SK-N-SH treated with all-trans-retinoic acid at 6 μM for 48 hours (cell line): ENCODE measurements at regions not wholly inside any gene's neighbourhood (a gene's known extent, or its start where the extent isn't known, plus 50 kb on each side); places are given as distances from the start of the nearest gene placed in this dataset.
A peak's percentile ranks its signal among the peaks of the same experiment; 100 is the strongest.

ENCODE experiments used
- ARNTL ChIP-seq: fragments of 450-650 bp; formaldehyde crosslinking; IDR thresholded peaks from 2 replicates; pipeline ENCODE4 v1.5.0; 2020; ENCODE audit warnings: low read depth, mild to moderate bottlenecking, moderate library complexity, borderline replicate concordance
- BACH2 ChIP-seq: fragments of 250-450 bp; sonication (Bioruptor Pico); IDR thresholded peaks from 2 replicates; pipeline ENCODE4 v1.9.0; 2021; ENCODE audit warnings: mild to moderate bottlenecking, borderline replicate concordance
- ESRRG ChIP-seq: fragments of 250-450 bp; sonication (Bioruptor Pico); IDR thresholded peaks from 2 replicates; pipeline ENCODE4 v1.6.1; 2021; ENCODE audit warnings: mild to moderate bottlenecking
- GLIS3 ChIP-seq: fragments of 250-450 bp; sonication (Bioruptor Pico); IDR thresholded peaks from 2 replicates; pipeline ENCODE4 v1.5.0; 2020; ENCODE audit warnings: mild to moderate bottlenecking, moderate library complexity
- PPARA ChIP-seq: fragments of 250-450 bp; sonication (Bioruptor Pico); IDR thresholded peaks from 2 replicates; pipeline ENCODE4 v1.5.0; 2020; ENCODE audit warnings: mild to moderate bottlenecking, borderline replicate concordance
- ZFP3 ChIP-seq: fragments of 250-450 bp; sonication (Bioruptor Pico); IDR thresholded peaks from 2 replicates; pipeline ENCODE4 v1.5.0; 2020; ENCODE audit warnings: mild to moderate bottlenecking, moderate library complexity
- ZFP30 ChIP-seq: fragments of 450-650 bp; formaldehyde crosslinking; IDR thresholded peaks from 2 replicates; pipeline ENCODE4 v1.5.0; 2022; ENCODE audit warnings: mild to moderate bottlenecking, moderate library complexity
- TF ChIP-seq, protein P1 (sequence below): fragments of 250-450 bp; sonication (Bioruptor Pico); IDR thresholded peaks from 2 replicates; pipeline ENCODE4 v1.5.1; 2020; ENCODE audit warnings: low read depth, mild to moderate bottlenecking, moderate library complexity
- TF ChIP-seq, protein P2 (sequence below): fragments of 250-450 bp; sonication (Bioruptor Pico); IDR thresholded peaks from 2 replicates; pipeline ENCODE4 v1.8.0; 2020; ENCODE audit warnings: mild to moderate bottlenecking, moderate library complexity, borderline replicate concordance

DNA sequence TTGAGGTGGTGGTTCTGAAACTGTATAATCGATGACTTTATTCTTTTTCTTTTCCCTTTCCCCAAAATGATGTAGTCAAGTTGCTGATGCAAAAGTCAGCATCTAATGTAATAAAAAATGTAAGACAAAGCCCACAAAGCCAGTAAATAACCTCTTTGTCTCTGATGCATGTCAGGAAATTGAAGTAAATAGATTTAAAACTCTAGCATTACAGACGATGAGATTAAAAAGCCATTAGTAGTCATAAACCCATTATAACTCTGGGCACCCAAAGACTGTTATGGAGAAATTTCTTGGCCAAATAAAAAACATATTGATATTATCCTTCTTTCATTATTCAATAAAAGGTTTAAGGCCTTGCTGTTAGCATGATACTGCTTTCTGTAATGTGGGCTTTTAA is 548.7 kb downstream of the TUSC1 start:
- TF ChIP-seq, protein P1, sequence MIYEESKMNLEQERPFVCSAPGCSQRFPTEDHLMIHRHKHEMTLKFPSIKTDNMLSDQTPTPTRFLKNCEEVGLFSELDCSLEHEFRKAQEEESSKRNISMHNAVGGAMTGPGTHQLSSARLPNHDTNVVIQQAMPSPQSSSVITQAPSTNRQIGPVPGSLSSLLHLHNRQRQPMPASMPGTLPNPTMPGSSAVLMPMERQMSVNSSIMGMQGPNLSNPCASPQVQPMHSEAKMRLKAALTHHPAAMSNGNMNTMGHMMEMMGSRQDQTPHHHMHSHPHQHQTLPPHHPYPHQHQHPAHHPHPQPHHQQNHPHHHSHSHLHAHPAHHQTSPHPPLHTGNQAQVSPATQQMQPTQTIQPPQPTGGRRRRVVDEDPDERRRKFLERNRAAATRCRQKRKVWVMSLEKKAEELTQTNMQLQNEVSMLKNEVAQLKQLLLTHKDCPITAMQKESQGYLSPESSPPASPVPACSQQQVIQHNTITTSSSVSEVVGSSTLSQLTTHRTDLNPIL (CRISPR knock-in tag) = peak; percentile 73
- TF ChIP-seq ZFP3 = no peak
- TF ChIP-seq ESRRG (CRISPR knock-in tag) = peak; percentile 68; the same call in 1 of the 2 replicates
- TF ChIP-seq ARNTL (CRISPR knock-in tag) = no peak
- TF ChIP-seq, protein P2, sequence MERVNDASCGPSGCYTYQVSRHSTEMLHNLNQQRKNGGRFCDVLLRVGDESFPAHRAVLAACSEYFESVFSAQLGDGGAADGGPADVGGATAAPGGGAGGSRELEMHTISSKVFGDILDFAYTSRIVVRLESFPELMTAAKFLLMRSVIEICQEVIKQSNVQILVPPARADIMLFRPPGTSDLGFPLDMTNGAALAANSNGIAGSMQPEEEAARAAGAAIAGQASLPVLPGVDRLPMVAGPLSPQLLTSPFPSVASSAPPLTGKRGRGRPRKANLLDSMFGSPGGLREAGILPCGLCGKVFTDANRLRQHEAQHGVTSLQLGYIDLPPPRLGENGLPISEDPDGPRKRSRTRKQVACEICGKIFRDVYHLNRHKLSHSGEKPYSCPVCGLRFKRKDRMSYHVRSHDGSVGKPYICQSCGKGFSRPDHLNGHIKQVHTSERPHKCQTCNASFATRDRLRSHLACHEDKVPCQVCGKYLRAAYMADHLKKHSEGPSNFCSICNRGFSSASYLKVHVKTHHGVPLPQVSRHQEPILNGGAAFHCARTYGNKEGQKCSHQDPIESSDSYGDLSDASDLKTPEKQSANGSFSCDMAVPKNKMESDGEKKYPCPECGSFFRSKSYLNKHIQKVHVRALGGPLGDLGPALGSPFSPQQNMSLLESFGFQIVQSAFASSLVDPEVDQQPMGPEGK (CRISPR knock-in tag) = no peak
- TF ChIP-seq ZFP30 (CRISPR knock-in tag) = no peak
- TF ChIP-seq PPARA = no peak
- TF ChIP-seq BACH2 (CRISPR knock-in tag) = no peak
- peak; percentile 90 for TF ChIP-seq GLIS3 (CRISPR knock-in tag)
